NCI-H82 treated with DMSO at 0.1 percent for 48 hours (cell line): ENCODE measurements at regions not wholly inside any gene's neighbourhood (a gene's known extent, or its start where the extent isn't known, plus 50 kb on each side); places are given as distances from the start of the nearest gene placed in this dataset.
"Not testable (repeated sequence)": the region's sequence is repeated elsewhere in the genome, so short reads cannot be mapped to it uniquely, and the experiment has no call there.

Experiments
- DNase-seq: peaks from one replicate; lab custom pipeline; 2025; ENCODE audit not compliant: unreplicated experiment; lab: John Stamatoyannopoulos, UW

- DNase-seq = no peak
Measured at GRCh38 chr5:91315701-91316100, 67.4 kb downstream of the ARRDC3 start.

- no peak for DNase-seq
Measured at GRCh38 chr5:91313757-91314673, 69.1 kb downstream of the ARRDC3 start.

- DNase-seq = no peak
Measured at GRCh38 chr5:91312698-91313097, 70.4 kb downstream of the ARRDC3 start.

- no peak for DNase-seq
Measured at GRCh38 chr5:91311697-91312501, 71.2 kb downstream of the ARRDC3 start.

GRCh38 chr5:91311168-91311696 lies 71.9 kb downstream of the ARRDC3 start:
- DNase-seq = no peak

- not testable (repeated sequence) for DNase-seq
Measured at GRCh38 chr5:91308157-91308556, 75.0 kb downstream of the ARRDC3 start.

- DNase-seq = no peak
Measured at GRCh38 chr5:91307048-91307447, 76.1 kb downstream of the ARRDC3 start.

GRCh38 chr5:91306497-91306896 lies 76.6 kb downstream of the ARRDC3 start:
- DNase-seq = no peak

- no peak for DNase-seq
Measured at GRCh38 chr5:91305640-91306039, 77.5 kb downstream of the ARRDC3 start.

GRCh38 chr5:91304015-91304414 lies 79.1 kb downstream of the ARRDC3 start:
- not testable (repeated sequence) for DNase-seq

GRCh38 chr5:91302958-91303357 lies 80.2 kb downstream of the ARRDC3 start:
- no peak for DNase-seq

GRCh38 chr5:91302305-91302704 lies 80.8 kb downstream of the ARRDC3 start:
- DNase-seq = no peak

- no peak for DNase-seq
Measured at GRCh38 chr5:91301106-91301846, 81.8 kb downstream of the ARRDC3 start.

GRCh38 chr5:91297994-91298393 lies 85.1 kb downstream of the ARRDC3 start:
- DNase-seq = no peak

GRCh38 chr5:91296674-91297143 lies 86.4 kb downstream of the ARRDC3 start:
- DNase-seq = no peak

- DNase-seq = not testable (repeated sequence)
Measured at GRCh38 chr5:91296102-91296501, 87.0 kb downstream of the ARRDC3 start.

GRCh38 chr5:91293131-91293530 lies 90.0 kb downstream of the ARRDC3 start:
- DNase-seq = no peak

- DNase-seq = no peak
Measured at GRCh38 chr5:91291628-91292569, 91.2 kb downstream of the ARRDC3 start.

- DNase-seq = peak; percentile 43
Measured at GRCh38 chr5:91288118-91288916, 94.8 kb downstream of the ARRDC3 start.
